B cell (primary cell): ENCODE measurements at regions not wholly inside any gene's neighbourhood (a gene's known extent, or its start where the extent isn't known, plus 50 kb on each side); places are given as distances from the start of the nearest gene placed in this dataset.

ENCODE experiments used
- ATAC-seq: fragments of 200-7000 bp; cut with Tn5 transposase; one replicate; pipeline ENCODE4 v1.10.0; 2021; ENCODE audit warnings: low read depth, mild to moderate bottlenecking, moderate number of reproducible peaks, moderate library complexity
- CTCF ChIA-PET: fragments of 350-600 bp; sonication (Branson Sonifier 250); formaldehyde crosslinking; loops from one replicate; lab custom pipeline; 2021; ENCODE audit warnings: antibody characterized with exemption, inconsistent platforms; lab: Charles Lee
- POLR2A ChIA-PET: fragments of 350-600 bp; sonication (Branson Sonifier 250); formaldehyde crosslinking; loops from one replicate; lab custom pipeline; 2021; ENCODE audit warnings: antibody characterized with exemption; lab: Charles Lee
- DNase-seq: peaks from one replicate; pipeline ENCODE4 v3.0.0; 2013
- H2AFZ ChIP-seq: 2 replicates; pipeline ENCODE4 v1.6.1; 2012; ENCODE audit warnings: mild to moderate bottlenecking, low read depth, low read length; ENCODE audit not compliant: insufficient read depth, poor library complexity, severe bottlenecking
- H3K27ac ChIP-seq, 2 donors: 1 replicate in 1 of 2; 2 replicates in 1 of 2; pipeline ENCODE4 v1.5.1; 2012 to 2013; ENCODE audit warnings: low read length in 2 of 2, mild to moderate bottlenecking in 2 of 2, moderate library complexity in 1 of 2
- H3K27me3 ChIP-seq, 4 experiments: fragments of 200-600 bp in 1 of 4; sonication (generic) in 1 of 4; replicated peaks in 1 of 4; 1 replicate in 2 of 4; 2 replicates in 2 of 4; pipeline versions ENCODE4 v1.6.1 to v1.7.0; 2013 to 2016; ENCODE audit warnings: low read length in 3 of 4, mild to moderate bottlenecking in 2 of 4, mixed read lengths in 1 of 4, moderate library complexity in 1 of 4; ENCODE audit not compliant: insufficient read depth in 4 of 4, control insufficient read depth in 3 of 4; ENCODE audit errors: control extremely low read depth in 1 of 4
- H3K36me3 ChIP-seq, 2 experiments: replicated peaks in 1 of 2; 1 replicate in 1 of 2; 2 replicates in 1 of 2; pipeline versions ENCODE4 v1.6.1 to v1.7.1; 2013; ENCODE audit warnings: low read length in 1 of 2; ENCODE audit not compliant: insufficient read depth in 2 of 2, control insufficient read depth in 1 of 2; ENCODE audit errors: control extremely low read depth in 1 of 2, extremely low read depth in 1 of 2
- H3K4me1 ChIP-seq, 2 donors: fragments of 200-600 bp in 1 of 2; sonication (generic) in 1 of 2; 1 replicate in 1 of 2; 2 replicates in 1 of 2; pipeline versions ENCODE4 v1.5.1 to v1.6.1; 2013 to 2017; ENCODE audit warnings: low read length in 2 of 2; ENCODE audit not compliant: control insufficient read depth in 2 of 2, insufficient read depth in 2 of 2
- H3K4me2 ChIP-seq: replicated peaks from 2 replicates; pipeline ENCODE3; 2012; ENCODE audit warnings: mild to moderate bottlenecking, low read depth, low read length; ENCODE audit not compliant: poor library complexity, severe bottlenecking
- H3K4me3 ChIP-seq, 5 experiments: fragments of 200-600 bp in 1 of 5; sonication (generic) in 1 of 5; 1 replicate in 3 of 5; 2 replicates in 2 of 5; pipeline versions ENCODE4 v1.5.1 to v1.7.0; 2011 to 2016; ENCODE audit warnings: low read length in 4 of 5, mild to moderate bottlenecking in 4 of 5, low read depth in 2 of 5, control low read depth in 1 of 5, moderate library complexity in 1 of 5; ENCODE audit not compliant: insufficient read depth in 1 of 5; ENCODE audit errors: control extremely low read depth in 1 of 5, extremely low read depth in 1 of 5
- H3K79me2 ChIP-seq: fragments of 200-600 bp; sonication (generic); one replicate; pipeline ENCODE4 v1.6.0; 2016; ENCODE audit warnings: low read length; ENCODE audit not compliant: control insufficient read depth, insufficient read depth
- H3K9ac ChIP-seq: fragments of 200-600 bp; sonication (generic); 2 replicates; pipeline ENCODE4 v1.6.1; 2017; ENCODE audit warnings: mild to moderate bottlenecking, low read length, moderate library complexity
- H3K9me3 ChIP-seq, 3 donors: one replicate each; pipeline versions ENCODE4 v1.6.1 to v1.7.1; 2013; ENCODE audit warnings: low read length in 2 of 3; ENCODE audit not compliant: control insufficient read depth in 2 of 3, insufficient read depth in 1 of 3; ENCODE audit errors: control extremely low read depth in 1 of 3
- H4K20me1 ChIP-seq: 2 replicates; pipeline ENCODE4 v1.6.0; 2012; ENCODE audit warnings: mild to moderate bottlenecking, low read length; ENCODE audit not compliant: insufficient read depth, control insufficient read depth, poor library complexity, severe bottlenecking
- H3K27ac Mint-ChIP-seq: one replicate; pipeline ENCODE4 v1.8.0; 2021; ENCODE audit warnings: mixed read lengths
- H3K27me3 Mint-ChIP-seq: one replicate; pipeline ENCODE4 v1.8.0; 2021; ENCODE audit warnings: mixed read lengths
- H3K4me1 Mint-ChIP-seq: one replicate; pipeline ENCODE4 v1.8.0; 2021; ENCODE audit warnings: mixed read lengths
- H3K4me3 Mint-ChIP-seq: one replicate; pipeline ENCODE4 v1.8.0; 2021; ENCODE audit warnings: mixed read lengths
- H3K9me3 Mint-ChIP-seq: one replicate; pipeline ENCODE4 v1.8.0; 2022; ENCODE audit warnings: mixed read lengths; ENCODE audit not compliant: insufficient read depth
- EZH2 ChIP-seq: IDR thresholded peaks from 2 replicates; pipeline ENCODE4 v1.6.1; 2012; ENCODE audit warnings: borderline replicate concordance, low read depth, mild to moderate bottlenecking, moderate library complexity, low read length; ENCODE audit not compliant: insufficient read depth, poor library complexity, severe bottlenecking
- WGBS: methylation state at CpG from one replicate; pipeline ENCODE4 v1.1.5; 2013; ENCODE audit warnings: missing lambda C conversion rate; ENCODE audit not compliant: insufficient coverage; 5-methylcytosine and 5-hydroxymethylcytosine counted together
- intact Hi-C: fragments of 100-400 bp; cut with micrococcal nuclease; formaldehyde crosslinking; loops from one replicate; pipeline ENCODE4 v1.10.0; 2022
- TF ChIP-seq, protein P1 (sequence below): fragments of 200-600 bp; IDR thresholded peaks from one replicate; pipeline ENCODE4 v1.8.0; 2022; ENCODE audit warnings: antibody characterized with exemption, mild to moderate bottlenecking

- H3K9ac ChIP-seq: no peak overlapping the region
- Mint-ChIP-seq H3K27me3 (no peaks in the 10 kb centered on the region), H3K27ac (no peak overlapping the region), H3K9me3 (peaks cover 6% of the 10 kb centered on the region), H3K4me1 (no peaks in the 10 kb centered on the region), H3K4me3 (no peak overlapping the region)
- intact Hi-C loops: no loop called here
- no peak overlapping the region for H3K27ac ChIP-seq
- no peaks in the 10 kb centered on the region for H4K20me1 ChIP-seq
- DNase-seq (no peak), ATAC-seq (no peak)
- H3K4me1 ChIP-seq: no peaks in the 10 kb centered on the region
- no peaks in the 10 kb centered on the region for H3K27me3 ChIP-seq
- no peaks in the 10 kb centered on the region for H3K79me2 ChIP-seq
- POLR2A ChIA-PET: no interaction called here
- no peak overlapping the region for H3K4me3 ChIP-seq
- CTCF ChIA-PET: no interaction called here
- no peak for TF ChIP-seq EZH2
- TF ChIP-seq, protein P1, sequence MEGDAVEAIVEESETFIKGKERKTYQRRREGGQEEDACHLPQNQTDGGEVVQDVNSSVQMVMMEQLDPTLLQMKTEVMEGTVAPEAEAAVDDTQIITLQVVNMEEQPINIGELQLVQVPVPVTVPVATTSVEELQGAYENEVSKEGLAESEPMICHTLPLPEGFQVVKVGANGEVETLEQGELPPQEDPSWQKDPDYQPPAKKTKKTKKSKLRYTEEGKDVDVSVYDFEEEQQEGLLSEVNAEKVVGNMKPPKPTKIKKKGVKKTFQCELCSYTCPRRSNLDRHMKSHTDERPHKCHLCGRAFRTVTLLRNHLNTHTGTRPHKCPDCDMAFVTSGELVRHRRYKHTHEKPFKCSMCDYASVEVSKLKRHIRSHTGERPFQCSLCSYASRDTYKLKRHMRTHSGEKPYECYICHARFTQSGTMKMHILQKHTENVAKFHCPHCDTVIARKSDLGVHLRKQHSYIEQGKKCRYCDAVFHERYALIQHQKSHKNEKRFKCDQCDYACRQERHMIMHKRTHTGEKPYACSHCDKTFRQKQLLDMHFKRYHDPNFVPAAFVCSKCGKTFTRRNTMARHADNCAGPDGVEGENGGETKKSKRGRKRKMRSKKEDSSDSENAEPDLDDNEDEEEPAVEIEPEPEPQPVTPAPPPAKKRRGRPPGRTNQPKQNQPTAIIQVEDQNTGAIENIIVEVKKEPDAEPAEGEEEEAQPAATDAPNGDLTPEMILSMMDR: no peak
- no peak overlapping the region for H2AFZ ChIP-seq
- H3K36me3 ChIP-seq: no peaks in the 10 kb centered on the region
- WGBS: 66% methylated on average over 3 of the region's 4 CpGs
- no peaks in the 10 kb centered on the region for H3K9me3 ChIP-seq
- no peak overlapping the region for H3K4me2 ChIP-seq
Observed at GRCh38 chr4:67134616-67135015, 410.7 kb downstream of the CENPC start.

- TF ChIP-seq, protein P1: no peak
- no peak for TF ChIP-seq EZH2
- intact Hi-C loops: no loop called here
- Histone ChIP-seq H2AFZ (no peak overlapping the region), H4K20me1 (no peaks in the 10 kb centered on the region), H3K79me2 (no peaks in the 10 kb centered on the region), H3K4me2 (no peak overlapping the region), H3K4me1 (no peaks in the 10 kb centered on the region), H3K4me3 (no peak overlapping the region), H3K36me3 (no peaks in the 10 kb centered on the region), H3K9ac (no peak overlapping the region), H3K27me3 (no peaks in the 10 kb centered on the region), H3K27ac (no peak overlapping the region), H3K9me3 (no peaks in the 10 kb centered on the region)
- H3K9me3 Mint-ChIP-seq: peaks cover 6% of the 10 kb centered on the region
- no peak for DNase-seq
- CTCF ChIA-PET: no interaction called here
- H3K4me3 Mint-ChIP-seq: no peak overlapping the region
- H3K4me1 Mint-ChIP-seq: no peaks in the 10 kb centered on the region
- H3K27ac Mint-ChIP-seq: no peak overlapping the region
- ATAC-seq: no peak
- POLR2A ChIA-PET: no interaction called here
- H3K27me3 Mint-ChIP-seq: no peaks in the 10 kb centered on the region
- no CpG with 5 or more reads among the region's 2 CpGs for WGBS
Observed at GRCh38 chr4:67133162-67133561, 412.1 kb downstream of the CENPC start.
